GM12875 (cell line): ENCODE measurements at regions not wholly inside any gene's neighbourhood (a gene's known extent, or its start where the extent isn't known, plus 50 kb on each side); places are given as distances from the start of the nearest gene placed in this dataset.

Experiments
- H3K4me3 ChIP-seq: one replicate; pipeline ENCODE4 v1.5.1; 2011; ENCODE audit warnings: low read depth, low read length, control low read depth
- TF ChIP-seq, protein P1 (sequence below): IDR thresholded peaks from 2 replicates; pipeline ENCODE4 v1.5.1; 2011; ENCODE audit warnings: low read depth, mild to moderate bottlenecking, control low read depth, inconsistent platforms, low read length, moderate library complexity, borderline replicate concordance; ENCODE audit not compliant: insufficient read depth

DNA sequence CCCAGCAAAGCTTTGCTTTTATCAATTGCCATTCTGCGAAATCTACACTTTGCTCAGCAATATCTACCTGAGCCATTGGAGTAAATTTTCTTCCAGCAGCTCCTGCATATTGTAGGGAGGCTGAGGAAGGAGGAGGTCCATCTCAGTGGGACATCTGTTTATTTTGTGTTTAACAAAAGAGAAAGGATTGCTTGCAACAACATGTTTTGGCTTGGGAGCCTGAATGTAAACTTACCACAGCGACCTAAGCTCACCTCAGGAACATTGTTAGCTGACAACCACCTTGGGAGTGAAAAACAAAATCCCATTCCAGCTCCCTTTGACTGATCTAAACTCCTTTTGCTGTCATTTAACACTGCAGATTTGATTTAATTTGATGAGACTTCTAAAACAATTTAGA, 356.1 kb downstream of the SS18 start:
- TF ChIP-seq, protein P1, sequence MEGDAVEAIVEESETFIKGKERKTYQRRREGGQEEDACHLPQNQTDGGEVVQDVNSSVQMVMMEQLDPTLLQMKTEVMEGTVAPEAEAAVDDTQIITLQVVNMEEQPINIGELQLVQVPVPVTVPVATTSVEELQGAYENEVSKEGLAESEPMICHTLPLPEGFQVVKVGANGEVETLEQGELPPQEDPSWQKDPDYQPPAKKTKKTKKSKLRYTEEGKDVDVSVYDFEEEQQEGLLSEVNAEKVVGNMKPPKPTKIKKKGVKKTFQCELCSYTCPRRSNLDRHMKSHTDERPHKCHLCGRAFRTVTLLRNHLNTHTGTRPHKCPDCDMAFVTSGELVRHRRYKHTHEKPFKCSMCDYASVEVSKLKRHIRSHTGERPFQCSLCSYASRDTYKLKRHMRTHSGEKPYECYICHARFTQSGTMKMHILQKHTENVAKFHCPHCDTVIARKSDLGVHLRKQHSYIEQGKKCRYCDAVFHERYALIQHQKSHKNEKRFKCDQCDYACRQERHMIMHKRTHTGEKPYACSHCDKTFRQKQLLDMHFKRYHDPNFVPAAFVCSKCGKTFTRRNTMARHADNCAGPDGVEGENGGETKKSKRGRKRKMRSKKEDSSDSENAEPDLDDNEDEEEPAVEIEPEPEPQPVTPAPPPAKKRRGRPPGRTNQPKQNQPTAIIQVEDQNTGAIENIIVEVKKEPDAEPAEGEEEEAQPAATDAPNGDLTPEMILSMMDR: no peak
- no peak overlapping the region for H3K4me3 ChIP-seq

- TF ChIP-seq, protein P1: no peak
- H3K4me3 ChIP-seq: no peak overlapping the region
These were observed 357.6 kb downstream of the SS18 start for GRCh38 chr18:25732862-25733261.

DNA sequence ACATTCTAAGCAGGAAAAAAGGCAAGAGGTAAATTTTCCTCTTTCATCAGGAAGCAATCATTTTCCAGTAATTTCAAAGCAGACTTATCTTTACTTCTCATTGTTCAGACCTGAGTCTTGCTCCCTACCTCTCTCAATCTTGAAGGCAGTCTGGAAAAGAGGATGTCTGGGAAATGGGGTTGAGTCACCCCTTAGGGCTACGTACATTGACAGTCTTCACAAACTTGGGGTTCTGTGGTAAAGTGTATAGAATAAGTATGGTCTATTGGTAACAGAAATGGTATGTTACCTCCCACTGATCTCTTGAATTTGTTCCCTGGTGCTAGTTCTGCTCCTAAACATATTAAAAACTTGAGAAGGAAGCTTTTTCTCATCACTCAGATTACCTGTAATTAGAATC, 361.3 kb downstream of the SS18 start:
- H3K4me3 ChIP-seq: no peak overlapping the region
- TF ChIP-seq, protein P1: no peak

DNA sequence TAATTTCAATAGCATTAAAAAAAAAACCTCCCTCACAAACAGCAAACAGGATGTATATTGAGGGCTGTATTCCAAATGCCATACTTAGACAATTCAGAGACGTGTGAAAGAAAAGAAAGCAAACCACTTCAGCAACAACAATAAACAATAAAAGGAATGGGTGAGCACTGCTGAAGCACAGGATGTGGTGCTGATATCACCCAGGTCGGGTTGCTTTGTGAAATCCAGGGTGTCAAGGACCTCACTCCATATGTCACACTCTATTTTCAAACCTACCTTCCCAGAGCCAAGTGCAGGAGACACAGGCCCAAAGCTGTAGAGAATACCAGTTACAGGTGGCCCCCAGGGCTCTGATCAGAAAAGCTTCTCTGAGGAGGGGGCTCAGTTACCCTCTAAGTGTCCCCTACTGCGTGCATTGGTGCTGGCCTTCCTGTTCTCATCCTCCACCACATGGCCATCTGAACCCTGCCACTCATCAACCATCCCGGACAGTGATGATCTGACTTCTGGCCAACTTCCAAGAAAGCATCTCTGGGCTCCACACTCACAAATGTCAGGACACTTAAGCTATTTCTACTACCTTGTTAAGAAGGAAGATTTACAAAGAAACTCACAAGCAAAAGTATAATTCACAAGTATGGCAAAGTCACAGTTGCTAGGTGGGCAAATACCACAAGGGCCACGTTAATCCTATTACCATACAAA, 363.0 kb downstream of the SS18 start:
- no peak overlapping the region for H3K4me3 ChIP-seq
- TF ChIP-seq, protein P1: no peak

DNA sequence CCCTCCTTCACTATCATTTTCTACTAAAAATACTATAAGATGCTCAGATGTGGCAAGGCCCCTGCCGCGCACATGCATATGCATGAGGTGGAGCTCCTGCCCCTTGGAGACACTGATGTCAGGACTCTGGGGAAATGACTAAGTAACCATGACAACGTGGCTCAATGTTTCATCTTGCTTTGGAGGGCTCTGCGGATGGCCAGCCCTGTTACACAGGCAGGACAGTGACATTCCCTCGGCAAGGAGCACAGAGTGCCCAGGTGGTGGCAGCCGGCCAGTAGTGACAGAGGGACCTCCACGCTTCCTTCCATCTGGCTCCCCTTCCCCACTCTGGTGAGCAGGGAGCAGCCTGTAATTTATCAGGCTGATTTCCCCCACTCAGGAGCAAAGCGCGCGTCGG, 364.1 kb downstream of the SS18 start:
- no peak overlapping the region for H3K4me3 ChIP-seq
- TF ChIP-seq, protein P1: no peak

GRCh38 chr18:25725501-25725900, 364.9 kb downstream of the SS18 start:
- TF ChIP-seq, protein P1: no peak
- H3K4me3 ChIP-seq: no peak overlapping the region

DNA sequence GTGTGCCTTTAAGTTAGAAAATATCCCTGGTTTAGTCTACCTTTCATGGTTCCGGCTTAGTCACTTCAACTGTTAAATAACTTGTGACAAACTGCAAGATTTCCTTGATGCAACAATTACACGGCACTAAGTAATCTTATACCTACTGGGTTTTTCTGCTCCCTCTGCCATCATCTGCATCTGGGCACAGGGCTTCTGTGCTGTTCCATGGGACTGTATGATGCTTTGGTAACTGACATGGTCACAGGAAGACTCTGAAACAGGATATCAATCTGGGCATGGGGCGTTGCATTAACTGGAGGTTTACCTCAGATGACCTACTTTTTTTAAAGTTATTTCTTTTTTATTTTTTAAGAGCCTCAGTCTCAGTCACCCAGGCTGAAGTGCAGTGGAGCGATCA, 365.4 kb downstream of the SS18 start:
- TF ChIP-seq, protein P1: no peak
- no peak overlapping the region for H3K4me3 ChIP-seq
